ENCODE measurements at regions not wholly inside any gene's neighbourhood (a gene's known extent, or its start where the extent isn't known, plus 50 kb on each side); places are given as distances from the start of the nearest gene placed in this dataset.
"Not testable (repeated sequence)": the region's sequence is repeated elsewhere in the genome, so short reads cannot be mapped to it uniquely, and the experiment has no call there.

- TF ChIP-seq, protein P1, sequence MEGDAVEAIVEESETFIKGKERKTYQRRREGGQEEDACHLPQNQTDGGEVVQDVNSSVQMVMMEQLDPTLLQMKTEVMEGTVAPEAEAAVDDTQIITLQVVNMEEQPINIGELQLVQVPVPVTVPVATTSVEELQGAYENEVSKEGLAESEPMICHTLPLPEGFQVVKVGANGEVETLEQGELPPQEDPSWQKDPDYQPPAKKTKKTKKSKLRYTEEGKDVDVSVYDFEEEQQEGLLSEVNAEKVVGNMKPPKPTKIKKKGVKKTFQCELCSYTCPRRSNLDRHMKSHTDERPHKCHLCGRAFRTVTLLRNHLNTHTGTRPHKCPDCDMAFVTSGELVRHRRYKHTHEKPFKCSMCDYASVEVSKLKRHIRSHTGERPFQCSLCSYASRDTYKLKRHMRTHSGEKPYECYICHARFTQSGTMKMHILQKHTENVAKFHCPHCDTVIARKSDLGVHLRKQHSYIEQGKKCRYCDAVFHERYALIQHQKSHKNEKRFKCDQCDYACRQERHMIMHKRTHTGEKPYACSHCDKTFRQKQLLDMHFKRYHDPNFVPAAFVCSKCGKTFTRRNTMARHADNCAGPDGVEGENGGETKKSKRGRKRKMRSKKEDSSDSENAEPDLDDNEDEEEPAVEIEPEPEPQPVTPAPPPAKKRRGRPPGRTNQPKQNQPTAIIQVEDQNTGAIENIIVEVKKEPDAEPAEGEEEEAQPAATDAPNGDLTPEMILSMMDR (IDR thresholded peaks at IDR 0.05): not testable (repeated sequence)
- not testable (repeated sequence) for TF ChIP-seq POLR2AphosphoS5, POLR2A (IDR thresholded peaks at IDR 0.05)
These were observed 311.2 kb upstream of the SOX4 start for GRCh38 chr6:21282360-21282759.
